GM18519 (cell line): ENCODE measurements at regions not wholly inside any gene's neighbourhood (a gene's known extent, or its start where the extent isn't known, plus 50 kb on each side); places are given as distances from the start of the nearest gene placed in this dataset.

Experiments used
- ATAC-seq: cut with Tn5 transposase; IDR thresholded peaks from one replicate; pipeline ENCODE4 v1.9.1; 2021; ENCODE audit warnings: mild to moderate bottlenecking, moderate library complexity; ENCODE audit not compliant: unreplicated experiment, low FRiP score

DNA sequence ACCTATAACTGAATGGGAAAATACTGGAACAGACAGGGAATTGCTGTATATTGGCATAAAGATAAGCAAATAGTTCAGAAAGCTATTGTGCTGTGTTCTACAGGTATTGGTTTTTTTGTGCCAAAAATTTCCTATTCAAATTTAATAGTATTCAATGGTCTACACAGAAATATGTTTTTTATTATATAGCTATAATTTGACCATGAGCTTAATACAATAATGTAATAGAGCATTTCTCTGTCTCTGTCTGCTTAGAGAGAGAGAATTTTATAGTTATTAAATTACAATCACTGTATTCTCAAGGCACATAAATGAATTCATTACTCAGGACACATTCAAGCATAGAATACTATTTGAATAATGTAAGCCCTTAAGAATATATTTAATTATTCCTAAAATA, 62.3 kb upstream of the FZD8 start:
- ATAC-seq, result no peak

DNA sequence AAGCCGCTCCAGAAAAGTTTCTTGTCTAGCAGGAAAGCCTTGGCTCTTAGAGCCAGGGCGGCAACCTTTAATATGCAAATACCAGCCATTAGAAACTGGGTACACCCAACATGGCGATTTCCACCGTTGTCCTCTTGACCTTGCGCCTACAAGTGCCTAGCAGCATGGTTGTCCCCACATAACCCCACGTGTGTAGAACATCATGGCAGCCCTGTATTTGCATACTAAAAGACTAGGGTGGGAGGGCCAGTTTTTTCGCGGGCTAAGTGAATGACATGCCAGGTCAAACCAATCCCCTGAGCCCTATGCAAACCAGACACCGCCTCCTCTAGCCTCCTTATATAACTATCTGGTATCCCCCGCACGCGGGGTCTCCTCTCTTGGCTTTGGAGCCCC, 58.4 kb upstream of the FZD8 start:
- ATAC-seq, result no peak

DNA sequence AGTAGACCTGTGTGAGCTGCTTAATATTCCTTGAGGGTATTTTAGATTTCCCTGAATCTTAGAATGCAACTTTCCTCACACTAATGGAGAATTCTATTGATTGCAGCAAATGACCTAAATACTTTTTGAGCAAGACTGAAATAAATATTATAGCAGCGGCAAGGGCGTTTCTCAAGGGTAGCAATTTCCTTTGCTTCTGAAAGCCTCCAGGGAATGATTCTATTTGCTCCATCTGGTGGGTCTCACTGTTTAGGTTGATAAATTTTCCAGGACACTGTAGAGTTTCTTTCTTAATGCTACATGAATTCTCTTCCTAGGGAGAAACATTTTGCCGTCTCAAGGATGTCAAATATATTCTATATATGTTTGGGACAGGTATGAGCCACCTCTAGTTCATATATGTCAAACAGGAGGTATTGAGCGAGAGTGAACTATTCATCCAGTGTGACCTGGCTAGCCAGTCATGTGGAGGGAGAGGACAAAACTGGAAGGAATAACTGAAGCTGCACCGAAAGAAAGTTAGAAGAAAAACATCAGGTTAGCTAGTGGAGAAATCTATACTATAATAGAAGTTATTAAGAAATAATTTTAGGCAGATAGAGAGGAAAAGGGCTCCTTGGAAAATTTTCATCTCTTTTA, 57.9 kb upstream of the FZD8 start:
- ATAC-seq, result no peak

DNA sequence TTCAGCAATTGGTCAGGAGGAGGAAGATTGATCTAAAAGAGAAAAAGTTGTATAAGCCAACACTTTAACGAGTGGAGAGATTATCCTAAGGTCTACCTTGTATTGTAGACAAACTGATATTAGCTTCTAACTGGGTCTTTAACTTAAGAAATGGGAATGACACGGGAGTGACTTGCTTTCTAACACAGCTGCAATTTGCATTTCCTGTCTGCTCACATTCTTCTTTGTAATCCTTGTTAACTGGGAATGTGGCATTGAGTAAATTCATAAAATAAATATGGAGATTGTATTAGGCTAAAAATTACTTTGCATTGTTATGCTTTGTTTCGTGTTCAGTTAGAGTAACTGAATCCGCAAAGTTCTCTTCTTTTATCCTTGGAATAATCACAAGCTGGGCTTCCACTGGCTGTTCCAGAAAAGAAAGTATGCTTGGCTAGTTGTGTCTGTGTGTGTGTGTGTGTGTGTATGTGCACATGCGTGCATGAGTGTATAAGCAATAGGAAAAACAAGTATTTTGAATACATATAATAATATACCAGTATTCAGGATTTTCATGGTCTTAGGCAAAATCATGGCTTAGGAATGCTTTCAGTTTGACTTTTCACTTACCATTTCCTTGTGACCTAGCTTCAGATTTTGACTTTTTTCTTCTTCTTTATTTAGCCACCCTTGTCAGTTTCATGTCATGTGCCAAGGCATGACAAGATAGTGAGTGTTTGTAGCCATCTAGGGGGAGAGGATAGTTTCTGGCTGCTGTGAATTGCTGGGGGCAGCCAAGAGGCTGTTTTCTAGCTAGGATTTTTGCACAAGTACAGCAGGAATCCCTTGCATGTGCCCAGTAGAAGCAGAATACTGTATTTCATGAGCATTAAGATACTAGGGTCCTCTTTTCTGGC, 54.5 kb upstream of the FZD8 start:
- ATAC-seq, result no peak

DNA sequence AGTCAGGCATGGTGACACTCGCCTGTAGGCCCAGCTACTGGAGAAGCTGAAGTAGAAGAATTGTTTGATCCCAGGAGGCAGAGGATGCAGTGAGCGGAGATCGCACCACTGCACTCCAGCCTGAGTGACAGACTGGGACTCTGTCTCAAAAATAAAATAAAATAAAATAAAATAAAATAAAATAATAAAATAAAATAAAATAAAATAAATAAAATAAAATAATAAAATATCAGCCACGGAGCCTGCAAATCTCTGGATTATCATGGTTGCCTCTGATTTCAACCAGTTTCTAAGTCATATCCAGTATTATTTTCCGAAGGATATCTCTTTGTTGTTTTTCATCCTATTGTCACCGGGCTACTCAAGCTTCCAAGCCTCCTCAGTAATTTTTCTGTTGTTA, 51.7 kb upstream of the FZD8 start:
- no peak for ATAC-seq
